AG08395 (cell line): ENCODE measurements at regions not wholly inside any gene's neighbourhood (a gene's known extent, or its start where the extent isn't known, plus 50 kb on each side); places are given as distances from the start of the nearest gene placed in this dataset.

Source experiments
- DNase-seq: peaks from one replicate; pipeline ENCODE4 v3.0.0; 2012; ENCODE audit warnings: mixed read lengths, low spot score

DNA sequence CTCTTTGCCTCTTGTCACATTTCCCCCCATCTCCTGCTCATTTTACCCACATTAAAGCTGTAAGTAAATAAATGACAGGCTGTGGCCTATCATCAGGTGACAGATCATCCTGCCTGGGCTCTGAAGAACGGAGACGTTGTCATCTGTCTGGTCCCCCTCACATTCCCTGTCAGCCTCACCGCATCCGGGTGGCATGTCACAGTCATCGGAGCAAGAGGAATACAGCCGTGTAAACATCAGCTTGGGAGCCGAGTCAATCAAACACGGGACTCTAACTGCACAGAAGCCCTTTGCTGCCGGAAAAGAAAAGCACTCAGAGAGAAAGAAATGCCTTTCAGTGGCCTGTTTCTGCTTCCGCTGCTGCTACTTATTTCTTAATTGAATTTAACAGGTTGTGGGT, 371.9 kb upstream of the ID4 start:
- peak; percentile 8 for DNase-seq

- DNase-seq, result peak; percentile 61
Measured at GRCh38 chr6:19465760-19466159, 371.4 kb upstream of the ID4 start.

DNA sequence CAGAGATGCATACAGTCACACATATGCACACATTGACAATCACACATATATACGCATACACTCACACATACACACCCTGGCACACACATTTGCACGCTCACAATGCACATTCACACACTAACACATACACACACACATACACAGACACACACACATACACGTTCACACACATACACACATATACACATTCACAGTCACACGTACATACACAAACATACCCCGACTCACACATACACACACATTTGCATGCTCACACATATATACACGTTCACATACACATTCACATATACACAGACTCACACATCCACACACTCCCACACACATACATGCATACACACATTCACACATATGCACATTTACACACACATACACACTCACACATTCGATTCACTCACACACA, 366.8 kb upstream of the ID4 start:
- DNase-seq, result no peak

DNA sequence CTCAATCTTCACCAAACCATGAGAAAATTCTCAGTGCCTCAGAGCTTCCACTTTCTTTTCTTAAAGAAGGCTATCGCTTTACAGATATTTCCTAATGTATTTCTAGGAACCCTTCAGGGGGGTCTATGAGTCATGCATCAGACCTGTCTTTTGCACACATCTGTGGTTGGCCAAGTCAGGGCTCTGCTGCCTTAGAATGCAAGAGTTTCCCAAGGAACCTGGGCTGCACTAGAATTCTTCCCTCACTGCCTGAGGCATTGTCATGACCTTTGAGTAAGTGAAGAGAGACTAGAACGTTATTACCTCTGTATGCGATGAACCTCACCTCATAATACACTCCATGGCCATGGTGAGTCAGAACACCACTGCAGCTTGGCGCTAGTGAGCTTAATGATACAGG, 365.0 kb upstream of the ID4 start:
- DNase-seq, result peak; percentile 26

- peak; percentile 17 for DNase-seq
Measured at GRCh38 chr6:19472850-19473249, 364.3 kb upstream of the ID4 start.

GRCh38 chr6:19477563-19477962, 359.6 kb upstream of the ID4 start:
- DNase-seq, result no peak

GRCh38 chr6:19478273-19478672, 358.9 kb upstream of the ID4 start:
- DNase-seq, result no peak

GRCh38 chr6:19478992-19479391, 358.2 kb upstream of the ID4 start:
- DNase-seq, result peak; percentile 37

DNA sequence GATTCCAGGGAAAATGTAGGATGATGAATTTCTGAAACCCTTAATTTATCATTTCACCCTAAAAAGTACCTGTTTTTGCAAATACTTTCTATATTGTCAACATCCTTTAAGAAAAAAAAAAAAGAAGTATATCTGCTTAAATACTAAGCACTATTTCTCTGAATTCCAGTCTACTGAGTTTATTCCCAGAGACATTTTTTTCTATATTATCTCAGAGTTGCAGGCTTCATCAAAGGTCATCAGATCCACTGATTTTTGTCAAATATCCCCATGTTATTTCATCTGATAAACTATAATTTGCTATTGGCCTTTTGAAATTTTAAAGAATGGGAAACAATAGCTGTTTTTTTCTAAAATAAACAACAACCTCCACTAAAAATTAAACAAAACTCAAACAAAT, 357.6 kb upstream of the ID4 start:
- no peak for DNase-seq

DNA sequence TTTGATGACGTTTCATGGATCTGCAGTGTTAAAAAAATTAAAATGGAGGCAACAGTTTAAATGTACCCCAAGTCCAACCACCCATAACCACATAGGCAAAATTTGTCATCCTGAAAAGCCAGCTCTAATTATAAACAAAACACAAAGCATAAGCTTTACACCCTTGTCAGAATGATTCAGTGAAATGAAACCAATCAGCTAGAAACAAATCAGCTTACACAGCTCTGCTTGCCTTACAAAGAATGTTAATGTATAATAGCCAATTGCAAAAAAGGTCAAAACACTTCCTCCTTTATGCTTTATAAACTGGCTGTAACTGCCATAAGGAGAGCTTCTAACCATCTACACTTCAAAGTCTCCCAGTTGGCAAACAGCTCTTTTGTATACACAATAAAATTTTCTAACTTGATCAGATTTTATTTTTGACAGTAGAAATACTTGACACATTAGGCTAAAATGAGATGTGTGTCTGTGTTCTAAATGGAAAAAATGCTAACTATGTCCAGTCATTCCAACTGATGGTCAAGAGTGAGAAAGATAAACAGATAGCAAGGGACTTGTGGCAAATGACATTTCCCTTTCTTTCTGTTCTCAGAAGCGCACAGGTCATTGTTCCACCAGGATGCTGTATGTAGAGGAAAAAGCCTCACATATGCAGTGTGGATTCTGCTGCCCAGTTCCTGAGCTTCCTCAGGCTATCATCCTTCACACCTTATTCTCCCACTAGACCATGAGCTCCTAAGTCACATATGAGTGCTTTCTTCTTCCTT, 344.3 kb upstream of the ID4 start:
- no peak for DNase-seq

DNA sequence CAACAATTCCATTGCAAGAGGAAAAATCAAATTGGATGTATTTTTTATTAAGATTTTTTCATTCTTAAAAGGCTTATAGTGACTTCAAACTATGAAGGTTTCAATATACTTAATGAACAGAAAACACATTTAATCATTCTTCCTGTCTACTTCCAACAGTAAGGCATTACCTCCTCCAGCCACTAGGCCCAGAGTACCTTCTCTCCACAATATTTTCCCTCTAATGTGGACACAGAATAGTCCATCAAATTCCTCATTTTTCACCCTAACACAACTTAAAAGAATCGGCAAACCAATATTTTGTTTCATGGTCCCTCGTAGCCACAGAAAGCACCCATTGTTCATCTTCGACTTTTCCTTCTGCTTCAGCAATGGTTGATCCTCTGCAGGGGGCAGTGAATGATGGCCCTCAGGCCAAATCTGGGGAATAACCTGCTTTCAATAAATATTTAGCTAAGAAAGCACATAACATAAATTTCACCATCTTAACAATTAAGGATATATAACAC, 335.4 kb upstream of the ID4 start:
- DNase-seq, result no peak

DNA sequence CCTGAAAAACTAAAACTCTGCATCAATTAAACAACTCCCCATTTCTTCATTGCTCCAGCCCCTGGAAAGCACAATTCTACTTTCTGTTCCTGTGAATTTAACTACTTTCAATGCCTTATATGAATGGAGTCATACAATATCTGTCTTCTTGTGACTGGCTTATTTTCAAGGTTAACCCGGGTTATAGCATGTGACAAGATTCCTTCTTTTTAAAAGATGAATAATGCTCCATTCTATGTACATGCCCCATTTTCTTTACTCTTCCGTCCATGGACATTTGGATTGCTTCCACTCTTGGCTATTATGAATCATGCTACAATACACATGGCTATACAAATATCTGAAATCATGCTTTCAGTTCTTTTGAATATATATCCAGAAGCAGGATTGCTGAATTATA, 334.9 kb upstream of the ID4 start:
- DNase-seq, result no peak

DNA sequence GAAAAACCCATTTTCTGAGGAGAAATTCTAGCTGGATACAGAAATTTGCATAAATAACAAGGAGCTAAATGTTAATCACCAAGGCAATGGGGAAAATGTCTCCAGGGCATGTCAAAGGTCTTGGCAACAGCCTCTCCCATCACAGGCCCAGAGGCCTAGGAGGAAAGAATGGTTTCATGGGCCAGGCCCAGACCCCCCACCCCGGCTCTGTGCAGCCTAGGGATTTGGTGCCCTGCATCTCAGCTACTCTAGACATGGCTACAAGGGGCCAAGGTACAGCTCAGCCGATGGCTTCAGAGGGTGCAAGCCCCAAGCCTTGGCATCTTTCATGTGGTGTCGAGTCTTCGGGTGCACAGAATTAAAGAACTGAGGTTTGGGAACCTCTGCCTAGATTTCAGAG, 321.2 kb upstream of the ID4 start:
- DNase-seq, result no peak

- no peak for DNase-seq
Measured at GRCh38 chr6:19519941-19520340, 317.2 kb upstream of the ID4 start.

- DNase-seq, result no peak
Measured at GRCh38 chr6:19524366-19525186, 312.6 kb upstream of the ID4 start.

- no peak for DNase-seq
Measured at GRCh38 chr6:19525673-19526072, 311.5 kb upstream of the ID4 start.

- DNase-seq, result no peak
Measured at GRCh38 chr6:19530188-19530587, 307.0 kb upstream of the ID4 start.

GRCh38 chr6:19535351-19535750, 301.8 kb upstream of the ID4 start:
- DNase-seq, result no peak

DNA sequence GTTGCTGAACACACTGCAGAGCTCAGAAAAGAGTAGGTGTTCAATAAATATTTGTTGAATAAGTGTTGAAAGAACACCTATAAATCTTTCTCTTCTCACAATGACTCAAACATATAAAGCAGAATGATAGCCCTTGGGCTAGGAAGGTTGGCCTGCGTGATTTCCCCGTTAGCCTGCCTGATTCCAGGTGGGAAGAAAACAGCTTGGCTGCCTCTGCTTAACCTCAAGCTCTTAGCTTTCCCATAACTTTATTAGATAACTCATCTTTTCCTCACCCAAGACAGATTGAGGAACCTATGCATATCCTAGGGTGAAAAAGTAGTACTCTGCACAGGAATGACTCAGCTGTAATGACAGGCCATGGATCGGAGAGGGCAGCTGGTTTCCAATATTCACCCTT, 300.3 kb upstream of the ID4 start:
- no peak for DNase-seq

GRCh38 chr6:19538096-19538495, 299.1 kb upstream of the ID4 start:
- DNase-seq, result no peak

- DNase-seq, result no peak
Measured at GRCh38 chr6:19547507-19547906, 289.7 kb upstream of the ID4 start.

GRCh38 chr6:19549109-19549508, 288.1 kb upstream of the ID4 start:
- DNase-seq, result peak; percentile 4

- DNase-seq, result no peak
Measured at GRCh38 chr6:19550380-19550779, 286.8 kb upstream of the ID4 start.
